HCT116 (cell line): ENCODE measurements at regions not wholly inside any gene's neighbourhood (a gene's known extent, or its start where the extent isn't known, plus 50 kb on each side); places are given as distances from the start of the nearest gene placed in this dataset.

Source experiments
- ATAC-seq: fragments of 200-7000 bp; cut with Tn5 transposase; 2 replicates; pipeline ENCODE4 v1.9.1; 2020; ENCODE audit warnings: mild to moderate bottlenecking, moderate library complexity
- BruUV-seq: library from RNA; stranded (reverse); fragments of 400-500 nt; replicated peaks from 2 replicates; lab custom pipeline; 2021; lab: Mats Ljungman, UMichigan
- CTCF ChIA-PET: fragments of 300-600 bp; sonication (Branson Sonifier 250); formaldehyde crosslinking; loops from one replicate; lab custom pipeline; 2021; ENCODE audit warnings: antibody characterized with exemption; lab: Charles Lee
- POLR2A ChIA-PET: fragments of 300-600, 350-600 bp; sonication (Branson Sonifier 250); formaldehyde crosslinking; loops from one replicate; lab custom pipeline; 2021; ENCODE audit warnings: antibody characterized with exemption; lab: Charles Lee
- RAD21 ChIA-PET, 2 experiments: fragments of 300-600 bp; sonication (Branson Sonifier 250); formaldehyde crosslinking; loops; one replicate each; lab custom pipeline; 2023; ENCODE audit warnings: low total read pairs in 2 of 2; ENCODE audit not compliant: uncharacterized antibody in 2 of 2, unreplicated experiment in 2 of 2, low non-redundant PET in 1 of 2; lab: Charles Lee
- DNase-seq: peaks from one replicate; pipeline ENCODE4 v3.0.0-alpha.2; 2010; ENCODE audit warnings: low read depth, low spot score
- H2AFZ ChIP-seq: fragments of 200-600 bp; shearing (Covaris generic), sonication (generic); 2 replicates; pipeline ENCODE4 v1.6.1; 2017; ENCODE audit warnings: low read depth, mixed run types, mixed read lengths, antibody characterized with exemption, low read length; ENCODE audit not compliant: poor library complexity, severe bottlenecking
- H3K27ac ChIP-seq: 2 replicates; pipeline ENCODE4 v1.5.1; 2012; ENCODE audit warnings: low read depth, low read length
- H3K27me3 ChIP-seq: fragments of 200-600 bp; sonication (generic); 2 replicates; pipeline ENCODE4 v1.6.1; 2016; ENCODE audit warnings: mixed run types, low read length, mixed read lengths; ENCODE audit not compliant: insufficient read depth
- H3K36me3 ChIP-seq, 2 experiments: fragments of 200-500 bp in 1 of 2; fragments of 200-600 bp in 1 of 2; sonication (Bioruptor generic) in 1 of 2; sonication (generic) in 1 of 2; 2 replicates each; pipeline versions ENCODE4 v1.5.1 to v1.6.1; 2014 to 2016; ENCODE audit warnings: low read length in 2 of 2, inconsistent platforms in 1 of 2, mixed read lengths in 1 of 2, mixed run types in 1 of 2; ENCODE audit not compliant: insufficient read depth in 2 of 2, control insufficient read depth in 1 of 2
- H3K4me1 ChIP-seq, 2 experiments: fragments of 200-600 bp in 1 of 2; sonication (generic) in 1 of 2; 2 replicates each; pipeline versions ENCODE4 v1.5.1 to v1.6.1; 2012 to 2017; ENCODE audit warnings: low read length in 2 of 2, inconsistent platforms in 1 of 2, mild to moderate bottlenecking in 1 of 2, mixed read lengths in 1 of 2, mixed run types in 1 of 2, moderate library complexity in 1 of 2; ENCODE audit not compliant: insufficient read depth in 2 of 2, control insufficient read depth in 1 of 2
- H3K4me2 ChIP-seq: fragments of 200-600 bp; sonication (generic); 2 replicates; pipeline ENCODE4 v1.6.1; 2017; ENCODE audit warnings: mixed run types, low read length, mixed read lengths
- H3K4me3 ChIP-seq, 2 experiments: fragments of 200-600 bp in 1 of 2; sonication (generic) in 1 of 2; replicated peaks in 1 of 2; 2 replicates each; pipeline ENCODE4 v1.5.1; 2011 to 2016; ENCODE audit warnings: low read length in 2 of 2, control low read depth in 1 of 2, low read depth in 1 of 2, mild to moderate bottlenecking in 1 of 2, mixed read lengths in 1 of 2, mixed run types in 1 of 2
- H3K79me2 ChIP-seq: fragments of 200-600 bp; sonication (generic); 2 replicates; pipeline ENCODE4 v1.6.1; 2017; ENCODE audit warnings: mild to moderate bottlenecking, mixed run types, low read length, moderate library complexity, mixed read lengths; ENCODE audit not compliant: insufficient read depth
- H3K9ac ChIP-seq: fragments of 200-600 bp; sonication (generic); 2 replicates; pipeline ENCODE4 v1.6.1; 2016; ENCODE audit warnings: low read length, mixed read lengths
- H3K9me2 ChIP-seq: fragments of 200-600 bp; sonication (generic), shearing (Covaris generic); 2 replicates; pipeline ENCODE4 v1.6.1; 2017; ENCODE audit warnings: mixed run types, mild to moderate bottlenecking, moderate library complexity; ENCODE audit not compliant: insufficient read depth
- H3K9me3 ChIP-seq, 2 experiments: fragments of 200-500 bp in 1 of 2; fragments of 200-600 bp in 1 of 2; sonication (Bioruptor generic) in 1 of 2; sonication (generic) in 1 of 2; 2 replicates each; pipeline ENCODE4 v1.6.1; 2014 to 2017; ENCODE audit warnings: low read length in 2 of 2, mixed read lengths in 2 of 2, inconsistent platforms in 1 of 2, low read depth in 1 of 2, mild to moderate bottlenecking in 1 of 2, mixed run types in 1 of 2, moderate library complexity in 1 of 2; ENCODE audit not compliant: control insufficient read depth in 1 of 2, insufficient read depth in 1 of 2
- H4K20me1 ChIP-seq: fragments of 200-600 bp; sonication (generic), shearing (Covaris generic); 2 replicates; pipeline ENCODE4 v1.6.1; 2017; ENCODE audit warnings: mixed run types, mild to moderate bottlenecking, moderate library complexity; ENCODE audit not compliant: insufficient read depth
- CBX3 ChIP-seq: IDR thresholded peaks from 2 replicates; pipeline ENCODE4 v1.6.1; 2012; ENCODE audit warnings: low read depth
- CEBPB ChIP-seq: IDR thresholded peaks from 2 replicates; pipeline ENCODE4 v1.6.1; 2012; ENCODE audit warnings: low read depth
- ELF1 ChIP-seq: IDR thresholded peaks from 2 replicates; pipeline ENCODE4 v1.6.1; 2012; ENCODE audit warnings: low read depth, borderline replicate concordance
- EZH2 ChIP-seq: fragments of 200-600 bp; sonication (generic); IDR thresholded peaks from 2 replicates; pipeline ENCODE4 v1.6.1; 2017; ENCODE audit warnings: antibody characterized with exemption, mixed run types
- EZH2phosphoT487 ChIP-seq: fragments of 200-600 bp; IDR thresholded peaks from 2 replicates; pipeline ENCODE4 v1.6.1; 2018; ENCODE audit warnings: antibody characterized with exemption, borderline replicate concordance
- FOSL1 ChIP-seq: IDR thresholded peaks from 2 replicates; pipeline ENCODE4 v1.6.1; 2012; ENCODE audit warnings: low read depth
- MAX ChIP-seq: IDR thresholded peaks from 2 replicates; pipeline ENCODE4 v1.6.1; 2012
- POLR2A ChIP-seq: IDR thresholded peaks from 2 replicates; pipeline ENCODE4 v1.7.0; 2011; ENCODE audit warnings: borderline replicate concordance; ENCODE audit not compliant: insufficient read depth, insufficient read length; ENCODE audit errors: extremely low read depth
- POLR2AphosphoS5 ChIP-seq: IDR thresholded peaks from 2 replicates; pipeline ENCODE4 v1.6.1; 2011; ENCODE audit warnings: mild to moderate bottlenecking, low read depth, low read length, moderate library complexity
- RAD21 ChIP-seq: IDR thresholded peaks from 2 replicates; pipeline ENCODE4 v1.6.1; 2012; ENCODE audit warnings: low read depth, mild to moderate bottlenecking
- SIN3A ChIP-seq: IDR thresholded peaks from 2 replicates; pipeline ENCODE4 v1.6.1; 2012; ENCODE audit warnings: low read depth
- SP1 ChIP-seq: IDR thresholded peaks from 2 replicates; pipeline ENCODE4 v1.6.1; 2012; ENCODE audit warnings: low read depth
- SRF ChIP-seq: IDR thresholded peaks from 2 replicates; pipeline ENCODE4 v1.6.1; 2012; ENCODE audit warnings: low read depth
- TCF7L2 ChIP-seq: IDR thresholded peaks from 2 replicates; pipeline ENCODE4 v1.7.0; 2011; ENCODE audit warnings: borderline replicate concordance, inconsistent platforms; ENCODE audit not compliant: insufficient read depth, insufficient read length; ENCODE audit errors: extremely low read depth
- YY1 ChIP-seq: IDR thresholded peaks from 2 replicates; pipeline ENCODE4 v1.6.1; 2011; ENCODE audit warnings: low read length, low read depth, moderate library complexity, mild to moderate bottlenecking; ENCODE audit not compliant: insufficient replicate concordance; ENCODE audit errors: extremely low read depth
- ZFX ChIP-seq: fragments of 450-650 bp; IDR thresholded peaks from 2 replicates; pipeline ENCODE4 v1.6.1; 2017
- ZNF274 ChIP-seq: fragments of 200-500 bp; sonication (Bioruptor generic); IDR thresholded peaks from 2 replicates; pipeline ENCODE4 v1.6.1; 2014; ENCODE audit warnings: mild to moderate bottlenecking, low read depth, low read length, inconsistent platforms
- intact Hi-C: fragments of 100-400 bp; cut with micrococcal nuclease; formaldehyde crosslinking; loops from 2 replicates; pipeline ENCODE4 v1.10.0; 2022
- TF ChIP-seq, protein P1 (sequence below): IDR thresholded peaks from 2 replicates; pipeline ENCODE4 v1.6.1; 2012

GRCh38 chrX:45806410-45807121 lies 605.9 kb upstream of the DIPK2B start:
- H3K9me3 ChIP-seq: no peaks in the 10 kb centered on the region
- RAD21 ChIA-PET: no interaction called here
- no peak overlapping the region for H2AFZ ChIP-seq
- H4K20me1 ChIP-seq: no peaks in the 10 kb centered on the region
- no TSS peak for BruUV-seq
- ATAC-seq (0 out of 2 replicates have a peak, but pooled peaks have one; percentile 4), DNase-seq (no peak)
- H3K36me3 ChIP-seq: 0 out of 4 replicates have a peak, but pooled peaks cover 0 to 5% of the 10 kb centered on the region in 2 experiments
- no peak overlapping the region for H3K4me3 ChIP-seq
- peaks cover 100% of the 10 kb centered on the region for H3K79me2 ChIP-seq
- POLR2A ChIA-PET: no interaction called here
- no peaks in the 10 kb centered on the region for H3K9me2 ChIP-seq
- intact Hi-C loops: loop anchor here (10.0 kb wide), 1 partner anchor 568 kb away; no protein-coding TSS in a partner anchor
- peak; percentile 26; the same call in 1 of the 2 replicates for TF ChIP-seq POLR2AphosphoS5
- TF ChIP-seq YY1: no peak
- peaks cover 88 to 99% of the 10 kb centered on the region in 2 experiments for H3K4me1 ChIP-seq
- peak overlapping the region; percentile 74 for H3K27ac ChIP-seq
- H3K4me2 ChIP-seq: peak overlapping the region; percentile 56
- CTCF ChIA-PET: no interaction called here
- H3K9ac ChIP-seq: peak overlapping the region; percentile 58
- H3K27me3 ChIP-seq: no peaks in the 10 kb centered on the region

- Histone ChIP-seq H3K4me1 (peaks cover 80 to 99% of the 10 kb centered on the region in 2 experiments), H3K27me3 (no peaks in the 10 kb centered on the region), H3K4me3 (peak overlapping the region in 1 of 2 experiments; percentile 3; a peak in 1 of 4 replicates), H3K79me2 (peaks cover 100% of the 10 kb centered on the region), H3K9me2 (no peaks in the 10 kb centered on the region), H3K9ac (peak overlapping the region; percentile 51), H2AFZ (no peak overlapping the region), H3K9me3 (no peaks in the 10 kb centered on the region), H3K27ac (peak overlapping the region; percentile 74), H3K36me3 (0 out of 4 replicates have a peak, but pooled peaks cover 0 to 5% of the 10 kb centered on the region in 2 experiments), H4K20me1 (no peaks in the 10 kb centered on the region), H3K4me2 (peak overlapping the region; percentile 42)
- intact Hi-C loops: loop anchor here (5.0 to 10.0 kb wide), 2 partner anchors 482 to 571 kb away; no protein-coding TSS in a partner anchor
- CTCF ChIA-PET: no interaction called here
- POLR2A ChIA-PET: no interaction called here
- RAD21 ChIA-PET: no interaction called here
- ATAC-seq: no peak
- DNase-seq: no peak
- no peak for TF ChIP-seq EZH2
- TF ChIP-seq SRF: no peak
- TF ChIP-seq CBX3: no peak
- no peak for TF ChIP-seq ELF1
- no peak; the same call in 1 of the 2 replicates for TF ChIP-seq POLR2AphosphoS5
- TF ChIP-seq YY1: no peak
- TF ChIP-seq POLR2A: no peak
- no peak for TF ChIP-seq ZFX
- no peak for TF ChIP-seq RAD21
- TF ChIP-seq FOSL1: no peak
- no peak for TF ChIP-seq CEBPB
- TF ChIP-seq TCF7L2: no peak
- TF ChIP-seq, protein P1, sequence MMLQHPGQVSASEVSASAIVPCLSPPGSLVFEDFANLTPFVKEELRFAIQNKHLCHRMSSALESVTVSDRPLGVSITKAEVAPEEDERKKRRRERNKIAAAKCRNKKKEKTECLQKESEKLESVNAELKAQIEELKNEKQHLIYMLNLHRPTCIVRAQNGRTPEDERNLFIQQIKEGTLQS: no peak
- no peak for TF ChIP-seq ZNF274
- TF ChIP-seq MAX: no peak
- TF ChIP-seq SP1: no peak
- no peak for TF ChIP-seq SIN3A
- no peak for TF ChIP-seq EZH2phosphoT487
- no TSS peak for BruUV-seq
Observed at GRCh38 chrX:45804276-45804675, 603.6 kb upstream of the DIPK2B start.
